H1 (cell line): ENCODE measurements at regions not wholly inside any gene's neighbourhood (a gene's known extent, or its start where the extent isn't known, plus 50 kb on each side); places are given as distances from the start of the nearest gene placed in this dataset.

Source experiments
- EGR1 ChIP-seq: IDR thresholded peaks from 2 replicates; pipeline ENCODE4 v1.6.1; 2011; ENCODE audit warnings: low read depth, low read length, borderline replicate concordance
- EZH2 ChIP-seq: fragments of 200-600 bp; sonication (generic); IDR thresholded peaks from 2 replicates; pipeline ENCODE4 v1.7.1; 2012; ENCODE audit warnings: low read depth, mild to moderate bottlenecking, moderate library complexity, low read length, inconsistent platforms; ENCODE audit not compliant: severe bottlenecking
- GABPA ChIP-seq: IDR thresholded peaks from 2 replicates; pipeline ENCODE4 v1.6.1; 2011; ENCODE audit warnings: mild to moderate bottlenecking, low read length, moderate library complexity, borderline replicate concordance; ENCODE audit not compliant: insufficient read depth
- HDAC2 ChIP-seq, 2 experiments: fragments of 300-600 bp in 1 of 2; sonication (generic) in 1 of 2; IDR thresholded peaks; 2 replicates each; pipeline ENCODE4 v1.6.1; 2011 to 2012; ENCODE audit warnings: low read depth in 2 of 2, low read length in 2 of 2, mild to moderate bottlenecking in 2 of 2, moderate library complexity in 2 of 2, borderline replicate concordance in 1 of 2, inconsistent platforms in 1 of 2
- PHF8 ChIP-seq: fragments of 200-600 bp; sonication (generic); conservative IDR thresholded peaks from 2 replicates; pipeline ENCODE4 v1.7.1; 2012; ENCODE audit warnings: low read depth, mild to moderate bottlenecking, inconsistent platforms, low read length, moderate library complexity
- POLR2A ChIP-seq, 2 experiments: IDR thresholded peaks; 1 replicate in 1 of 2; 2 replicates in 1 of 2; pipeline ENCODE4 v1.6.1; 2011; ENCODE audit warnings: low read depth in 2 of 2, low read length in 2 of 2, mild to moderate bottlenecking in 2 of 2; ENCODE audit errors: control extremely low read depth in 1 of 2
- RAD21 ChIP-seq, 2 experiments: IDR thresholded peaks in 1 of 2; conservative IDR thresholded peaks in 1 of 2; 2 replicates each; pipeline ENCODE4 v1.6.1; 2011; ENCODE audit warnings: low read depth in 2 of 2, low read length in 2 of 2, improper control_type of control experiment in 1 of 2, inconsistent platforms in 1 of 2, mild to moderate bottlenecking in 1 of 2, moderate library complexity in 1 of 2
- SRF ChIP-seq: IDR thresholded peaks from 2 replicates; pipeline ENCODE4 v1.6.1; 2011; ENCODE audit warnings: mild to moderate bottlenecking, low read depth, low read length, moderate library complexity
- TEAD4 ChIP-seq: IDR thresholded peaks from 2 replicates; pipeline ENCODE4 v1.6.1; 2012; ENCODE audit warnings: low read depth, low read length, inconsistent platforms, mixed read lengths
- TF ChIP-seq, protein P1 (sequence below), 3 experiments: IDR thresholded peaks; 1 replicate in 2 of 3; 2 replicates in 1 of 3; pipeline versions ENCODE4 v1.5.1 to v1.6.1; 2011; ENCODE audit warnings: low read length in 3 of 3, mild to moderate bottlenecking in 3 of 3, inconsistent platforms in 2 of 3, low read depth in 1 of 3, moderate library complexity in 1 of 3; ENCODE audit not compliant: insufficient read depth in 1 of 3; ENCODE audit errors: control extremely low read depth in 1 of 3
- TF ChIP-seq, protein P2 (sequence below): IDR thresholded peaks from 2 replicates; pipeline ENCODE4 v1.6.1; 2012; ENCODE audit warnings: inconsistent platforms

DNA sequence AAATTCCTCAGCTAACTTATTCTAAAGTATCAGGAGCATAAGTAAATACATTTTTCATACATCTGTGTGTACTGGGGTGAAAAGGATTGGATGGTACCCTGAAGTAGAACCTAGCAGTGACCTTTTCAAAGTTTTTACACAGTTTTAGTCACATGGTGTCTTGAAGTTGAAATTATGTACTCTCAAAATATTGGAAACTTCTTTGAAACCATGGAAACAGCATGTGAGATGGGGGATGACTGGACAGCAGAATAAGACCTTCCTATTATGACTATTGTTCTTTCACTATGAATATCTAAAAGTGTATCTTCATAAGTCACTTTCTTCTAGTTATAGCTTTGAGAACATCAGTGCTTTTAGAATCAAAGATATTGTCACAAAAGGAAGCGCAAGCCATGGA is 301.5 kb upstream of the ELAVL2 start:
- TF ChIP-seq, protein P1, sequence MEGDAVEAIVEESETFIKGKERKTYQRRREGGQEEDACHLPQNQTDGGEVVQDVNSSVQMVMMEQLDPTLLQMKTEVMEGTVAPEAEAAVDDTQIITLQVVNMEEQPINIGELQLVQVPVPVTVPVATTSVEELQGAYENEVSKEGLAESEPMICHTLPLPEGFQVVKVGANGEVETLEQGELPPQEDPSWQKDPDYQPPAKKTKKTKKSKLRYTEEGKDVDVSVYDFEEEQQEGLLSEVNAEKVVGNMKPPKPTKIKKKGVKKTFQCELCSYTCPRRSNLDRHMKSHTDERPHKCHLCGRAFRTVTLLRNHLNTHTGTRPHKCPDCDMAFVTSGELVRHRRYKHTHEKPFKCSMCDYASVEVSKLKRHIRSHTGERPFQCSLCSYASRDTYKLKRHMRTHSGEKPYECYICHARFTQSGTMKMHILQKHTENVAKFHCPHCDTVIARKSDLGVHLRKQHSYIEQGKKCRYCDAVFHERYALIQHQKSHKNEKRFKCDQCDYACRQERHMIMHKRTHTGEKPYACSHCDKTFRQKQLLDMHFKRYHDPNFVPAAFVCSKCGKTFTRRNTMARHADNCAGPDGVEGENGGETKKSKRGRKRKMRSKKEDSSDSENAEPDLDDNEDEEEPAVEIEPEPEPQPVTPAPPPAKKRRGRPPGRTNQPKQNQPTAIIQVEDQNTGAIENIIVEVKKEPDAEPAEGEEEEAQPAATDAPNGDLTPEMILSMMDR (IDR thresholded peaks at IDR 0.05; ENCODE audit: control extremely low read depth in 1 of 3, insufficient read depth in 1 of 3, low read depth in 1 of 3, low read length in 3 of 3), result no peak
- TF ChIP-seq, protein P2, sequence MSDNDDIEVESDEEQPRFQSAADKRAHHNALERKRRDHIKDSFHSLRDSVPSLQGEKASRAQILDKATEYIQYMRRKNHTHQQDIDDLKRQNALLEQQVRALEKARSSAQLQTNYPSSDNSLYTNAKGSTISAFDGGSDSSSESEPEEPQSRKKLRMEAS, result no peak
- TF ChIP-seq SRF (no peak), RAD21 (IDR thresholded peaks at IDR 0.05 in 1 of 2, conservative IDR thresholded peaks at IDR 0.05 in 1 of 2; ENCODE audit: low read depth in 2 of 2, low read length in 2 of 2) (no peak), EZH2 (no peak), POLR2A (IDR thresholded peaks at IDR 0.05; ENCODE audit: control extremely low read depth in 1 of 2, low read depth in 2 of 2, low read length in 2 of 2) (no peak), TEAD4 (no peak), GABPA (no peak), EGR1 (no peak), PHF8 (no peak), HDAC2 (IDR thresholded peaks at IDR 0.05; ENCODE audit: borderline replicate concordance in 1 of 2, low read depth in 2 of 2, low read length in 2 of 2) (no peak)
